HEK293T (cell line): ENCODE measurements at regions not wholly inside any gene's neighbourhood (a gene's known extent, or its start where the extent isn't known, plus 50 kb on each side); places are given as distances from the start of the nearest gene placed in this dataset.

Experiments used
- CTCF ChIA-PET: fragments of 350-600 bp; formaldehyde crosslinking; extraction: SDS; loops from one replicate; lab custom pipeline; 2021; ENCODE audit warnings: antibody characterized with exemption, inconsistent platforms; lab: Yijun Ruan, JAX
- POLR2A ChIA-PET: fragments of 350-600 bp; formaldehyde crosslinking; extraction: SDS; loops from one replicate; lab custom pipeline; 2020; ENCODE audit warnings: antibody characterized with exemption, inconsistent platforms; lab: Yijun Ruan, JAX
- DNase-seq: peaks from one replicate; pipeline ENCODE4 v3.0.0; 2012; ENCODE audit warnings: mixed read lengths; ENCODE audit errors: extremely low spot score
- ARNT ChIP-seq: fragments of 450-650 bp; IDR thresholded peaks from 2 replicates; pipeline ENCODE4 v1.6.1; 2017; ENCODE audit warnings: mild to moderate bottlenecking
- BHLHE40 ChIP-seq: fragments of 450-650 bp; IDR thresholded peaks from 2 replicates; pipeline ENCODE4 v1.6.1; 2016; ENCODE audit warnings: mild to moderate bottlenecking, moderate library complexity, borderline replicate concordance
- CTBP1 ChIP-seq: fragments of 450-650 bp; IDR thresholded peaks from 2 replicates; pipeline ENCODE4 v1.6.1; 2016; ENCODE audit warnings: borderline replicate concordance
- ELF4 ChIP-seq: fragments of 450-650 bp; IDR thresholded peaks from 2 replicates; pipeline ENCODE4 v1.6.1; 2017; ENCODE audit warnings: antibody characterized with exemption
- FOXA1 ChIP-seq: fragments of 450-650 bp; IDR thresholded peaks from 2 replicates; pipeline ENCODE4 v1.6.1; 2016; ENCODE audit warnings: mild to moderate bottlenecking
- FOXK2 ChIP-seq: fragments of 450-650 bp; IDR thresholded peaks from 2 replicates; pipeline ENCODE4 v1.6.1; 2016; ENCODE audit warnings: mild to moderate bottlenecking
- FOXM1 ChIP-seq: fragments of 450-650 bp; IDR thresholded peaks from 2 replicates; pipeline ENCODE4 v1.6.1; 2017; ENCODE audit warnings: mild to moderate bottlenecking, borderline replicate concordance
- HDGF ChIP-seq: fragments of 450-650 bp; IDR thresholded peaks from 2 replicates; pipeline ENCODE4 v1.6.1; 2017; ENCODE audit warnings: antibody characterized with exemption, borderline replicate concordance
- L3MBTL2 ChIP-seq: fragments of 450-650 bp; conservative IDR thresholded peaks from 2 replicates; pipeline ENCODE4 v1.6.1; 2016; ENCODE audit warnings: mild to moderate bottlenecking
- LEF1 ChIP-seq: fragments of 450-650 bp; IDR thresholded peaks from 2 replicates; pipeline ENCODE4 v1.6.1; 2017; ENCODE audit warnings: mild to moderate bottlenecking, borderline replicate concordance
- NFRKB ChIP-seq: fragments of 450-650 bp; IDR thresholded peaks from 2 replicates; pipeline ENCODE4 v1.6.1; 2016; ENCODE audit warnings: mild to moderate bottlenecking, moderate library complexity
- SP1 ChIP-seq: fragments of 450-650 bp; IDR thresholded peaks from 2 replicates; pipeline ENCODE4 v1.6.1; 2017
- SUZ12 ChIP-seq: fragments of 450-650 bp; IDR thresholded peaks from 2 replicates; pipeline ENCODE4 v1.6.1; 2016; ENCODE audit warnings: mild to moderate bottlenecking
- TARDBP ChIP-seq: fragments of 450-650 bp; IDR thresholded peaks from 2 replicates; pipeline ENCODE4 v1.6.1; 2016
- ZNF384 ChIP-seq: fragments of 450-650 bp; IDR thresholded peaks from 2 replicates; pipeline ENCODE4 v1.6.1; 2016
- TF ChIP-seq, protein P1 (sequence below): fragments of 450-650 bp; IDR thresholded peaks from 2 replicates; pipeline ENCODE4 v1.6.1; 2016

DNA sequence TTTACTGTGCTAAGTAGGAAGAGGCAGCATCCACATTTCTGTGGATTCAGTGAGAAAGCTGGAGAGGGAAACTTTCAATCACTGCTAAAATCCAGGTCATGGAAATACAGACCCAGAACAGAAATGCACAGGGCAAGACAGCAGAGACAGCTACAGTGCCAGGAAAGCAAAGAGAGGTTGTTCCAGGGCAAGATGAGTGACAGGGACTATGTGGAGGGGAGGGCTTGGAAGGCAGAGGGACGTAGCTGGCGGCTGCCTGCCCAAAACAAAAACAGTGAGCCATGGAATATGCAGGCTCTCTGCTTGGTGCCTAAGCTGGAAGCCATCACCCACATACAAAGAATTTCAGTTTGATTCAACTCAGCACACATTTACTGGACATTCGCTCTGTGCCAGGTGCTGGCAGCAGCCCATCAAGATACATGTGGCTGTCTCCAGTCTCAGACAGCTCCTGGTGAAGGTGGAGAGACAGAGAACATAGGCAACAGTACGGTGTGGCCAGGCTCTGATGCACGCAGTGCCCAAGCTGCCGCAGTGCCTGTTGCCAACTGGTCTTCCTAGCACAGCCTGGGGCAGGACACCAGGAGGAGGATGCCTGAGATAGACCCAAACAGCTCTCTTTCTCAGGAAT is 88.7 kb downstream of the AIPL1 start:
- POLR2A ChIA-PET = no interaction called here
- TF ChIP-seq SUZ12 = no peak
- TF ChIP-seq, protein P1, sequence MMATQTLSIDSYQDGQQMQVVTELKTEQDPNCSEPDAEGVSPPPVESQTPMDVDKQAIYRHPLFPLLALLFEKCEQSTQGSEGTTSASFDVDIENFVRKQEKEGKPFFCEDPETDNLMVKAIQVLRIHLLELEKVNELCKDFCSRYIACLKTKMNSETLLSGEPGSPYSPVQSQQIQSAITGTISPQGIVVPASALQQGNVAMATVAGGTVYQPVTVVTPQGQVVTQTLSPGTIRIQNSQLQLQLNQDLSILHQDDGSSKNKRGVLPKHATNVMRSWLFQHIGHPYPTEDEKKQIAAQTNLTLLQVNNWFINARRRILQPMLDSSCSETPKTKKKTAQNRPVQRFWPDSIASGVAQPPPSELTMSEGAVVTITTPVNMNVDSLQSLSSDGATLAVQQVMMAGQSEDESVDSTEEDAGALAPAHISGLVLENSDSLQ = peak; percentile 39; the same call in 1 of the 2 replicates
- no peak for TF ChIP-seq L3MBTL2
- no peak for DNase-seq
- CTCF ChIA-PET = no interaction called here

DNA sequence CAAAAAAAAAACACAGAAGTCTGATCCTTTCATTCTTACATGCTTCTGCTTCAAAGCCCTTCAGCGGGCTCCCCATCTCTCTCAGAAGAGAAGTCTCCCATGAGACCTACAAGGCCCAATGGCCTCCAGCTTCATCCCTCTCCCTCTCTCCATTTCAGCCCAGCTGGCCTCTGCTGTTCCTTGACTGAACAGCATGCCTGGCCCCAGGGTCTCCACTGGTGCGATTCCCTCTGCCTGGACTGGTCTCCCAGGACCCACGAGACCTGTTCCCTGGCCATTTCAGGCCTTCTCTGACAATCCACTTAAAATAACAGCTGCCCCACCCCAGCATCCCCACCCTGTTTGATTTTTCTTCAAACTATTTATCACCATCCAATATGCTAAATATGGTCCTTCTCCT is 91.2 kb downstream of the AIPL1 start:
- CTCF ChIA-PET = no interaction called here
- POLR2A ChIA-PET = no interaction called here
- no peak for TF ChIP-seq ELF4
- no peak for TF ChIP-seq SUZ12
- TF ChIP-seq LEF1 = no peak
- TF ChIP-seq ARNT = no peak
- TF ChIP-seq, protein P1 = no peak
- TF ChIP-seq FOXK2 = no peak
- TF ChIP-seq HDGF = no peak
- no peak for TF ChIP-seq SP1
- TF ChIP-seq L3MBTL2 = no peak
- TF ChIP-seq TARDBP = no peak
- TF ChIP-seq NFRKB = no peak
- no peak for TF ChIP-seq ZNF384
- TF ChIP-seq FOXM1 = no peak
- TF ChIP-seq BHLHE40 = no peak
- TF ChIP-seq FOXA1 = no peak
- no peak for TF ChIP-seq CTBP1
- DNase-seq = no peak

- ChIA-PET CTCF (no interaction called here), POLR2A (no interaction called here)
- no peak for DNase-seq
- TF ChIP-seq FOXK2 (no peak), ARNT (no peak), FOXM1 (no peak), SP1 (no peak), CTBP1 (no peak), HDGF (no peak)
- TF ChIP-seq, protein P1 = no peak
Observed at GRCh38 chr17:6343191-6343590, 91.7 kb downstream of the AIPL1 start.

- TF ChIP-seq FOXA1 (no peak), FOXM1 (no peak), CTBP1 (no peak), ARNT (no peak), ELF4 (no peak), HDGF (no peak), NFRKB (no peak), L3MBTL2 (no peak)
- TF ChIP-seq, protein P1 = no peak
- no peak for DNase-seq
- ChIA-PET CTCF (no interaction called here), POLR2A (no interaction called here)
Observed at GRCh38 chr17:6340708-6341107, 94.2 kb downstream of the AIPL1 start.

- no peak for DNase-seq
- TF ChIP-seq FOXK2 = no peak
- POLR2A ChIA-PET = no interaction called here
- CTCF ChIA-PET = no interaction called here
Observed at GRCh38 chr17:6334386-6334785, 100.5 kb downstream of the AIPL1 start.

GRCh38 chr17:6330936-6331335 is 104.0 kb downstream of the AIPL1 start:
- no peak for DNase-seq
- ChIA-PET POLR2A (no interaction called here), CTCF (no interaction called here)
- TF ChIP-seq ARNT (no peak), LEF1 (no peak), L3MBTL2 (no peak), HDGF (no peak)

- CTCF ChIA-PET = no interaction called here
- DNase-seq = no peak
- TF ChIP-seq ZNF384 (no peak), TARDBP (no peak), HDGF (no peak), SP1 (no peak), FOXK2 (no peak), ELF4 (no peak), L3MBTL2 (no peak), FOXA1 (no peak), LEF1 (no peak), NFRKB (no peak), SUZ12 (no peak), FOXM1 (no peak), CTBP1 (no peak), ARNT (no peak)
- TF ChIP-seq, protein P1 = no peak
- POLR2A ChIA-PET = no interaction called here
Observed at GRCh38 chr17:6328279-6328678, 106.6 kb downstream of the AIPL1 start.
